ENCODE measurements at regions not wholly inside any gene's neighbourhood (a gene's known extent, or its start where the extent isn't known, plus 50 kb on each side); places are given as distances from the start of the nearest gene placed in this dataset.
A peak's percentile ranks its signal among the peaks of the same experiment; 100 is the strongest.

DNA sequence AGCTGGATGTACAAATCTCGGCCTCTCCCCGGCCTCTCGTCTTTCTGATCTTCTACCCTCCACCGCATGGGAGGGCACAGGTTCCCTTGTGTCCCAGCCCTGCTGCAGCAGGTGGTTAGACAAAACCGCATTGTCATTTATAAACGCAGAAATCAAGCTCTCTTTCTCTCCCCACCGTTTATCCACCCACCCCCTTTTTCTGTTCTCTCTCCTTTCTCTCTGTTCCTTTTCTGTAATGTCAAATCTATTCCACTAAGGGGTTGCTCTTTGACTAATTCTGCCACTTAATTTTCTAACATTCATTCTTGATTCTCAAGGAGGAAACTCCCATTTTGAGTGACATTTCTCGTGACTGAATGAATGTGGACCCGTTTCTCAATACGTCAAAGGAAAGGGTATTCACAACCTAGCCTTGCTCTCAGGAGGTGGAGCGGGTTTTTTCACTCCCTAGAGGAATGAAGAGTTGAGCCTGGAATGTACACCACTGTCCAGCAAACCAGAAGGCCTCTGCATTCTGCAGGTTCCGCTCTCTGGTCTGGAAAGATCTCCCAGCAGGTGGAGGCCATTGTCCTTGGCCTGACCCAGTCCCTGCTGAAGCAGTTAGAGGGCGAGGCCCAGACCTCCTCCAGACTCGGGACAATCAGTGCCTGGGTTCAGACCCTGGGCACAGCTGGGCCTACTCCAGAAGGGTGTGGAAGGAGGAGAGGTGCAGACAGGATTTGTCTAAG lies 70.9 kb upstream of the ENPP6 start:
- H3K4me3 ChIP-seq (ENCODE audit: low read depth, low read length, poor library complexity, severe bottlenecking) = peak overlapping the region; percentile 58
- CTCF ChIA-PET (ENCODE audit: unreplicated experiment) = interaction anchor here (1.2 to 2.0 kb wide), 4 partner anchors 22 to 186 kb away, joined by 3 to 7 read pairs (median 5); no protein-coding TSS in a partner anchor
- H2AFZ ChIP-seq (ENCODE audit: low read length) = peak overlapping the region; percentile 83; the same call in 1 of the 2 replicates
- H3K27ac ChIP-seq (ENCODE audit: low read depth, low read length, poor library complexity, severe bottlenecking) = peak overlapping the region; percentile 96
- no peaks in the 10 kb centered on the region for H3K9me2 ChIP-seq (ENCODE audit: insufficient read depth, low read length)
- H3K9me3 ChIP-seq (ENCODE audit: low read length) = no peaks in the 10 kb centered on the region
- no peaks in the 10 kb centered on the region for H3K36me3 ChIP-seq (ENCODE audit: insufficient read depth, low read length)
- POLR2A ChIA-PET = interaction anchor here (0.6 to 3.3 kb wide), 26 partner anchors 9 to 245 kb away, joined by 3 to 20 read pairs (median 7); partner anchors contain the start of gene IRF2
- peak; percentile 92 for DNase-seq (ENCODE audit: low spot score)
- no peaks in the 10 kb centered on the region for H4K20me1 ChIP-seq (ENCODE audit: insufficient read depth, low read length)
- no TSS peak for BruUV-seq (replicated peaks)
- 0 out of 2 replicates have a peak, but pooled peaks cover 6% of the 10 kb centered on the region for H3K79me2 ChIP-seq (ENCODE audit: insufficient read depth, low read depth, low read length)
- TF ChIP-seq EZH2phosphoT487 (IDR thresholded peaks at IDR 0.05; ENCODE audit: borderline replicate concordance, low read depth, low read length) (no peak), CTCF (conservative IDR thresholded peaks at IDR 0.05; ENCODE audit: low read length) (no peak; the same call in 1 of the 2 replicates)
- peak overlapping the region; percentile 72 for H3K4me2 ChIP-seq (ENCODE audit: low read length)
- peaks cover 99% of the 10 kb centered on the region for H3K4me1 ChIP-seq (ENCODE audit: insufficient read depth, low read length, poor library complexity, severe bottlenecking)
- intact Hi-C loops (cut with micrococcal nuclease; ENCODE audit: unreplicated experiment) = loop anchor here (1.0 to 10.0 kb wide), 7 partner anchors 22 to 916 kb away; partner anchors contain the start of genes CFAP97, IRF2 and SNX25

GRCh38 chr4:184287697-184288255 lies 70.1 kb upstream of the ENPP6 start:
- ChIA-PET CTCF (ENCODE audit: unreplicated experiment) (interaction anchor here (1.2 to 2.0 kb wide), 4 partner anchors 21 to 187 kb away, joined by 3 to 7 read pairs (median 5); no protein-coding TSS in a partner anchor), POLR2A (interaction anchor here (0.6 to 3.3 kb wide), 39 partner anchors 9 to 345 kb away, joined by 3 to 20 read pairs (median 5); partner anchors contain the start of gene IRF2)
- Histone ChIP-seq H4K20me1 (ENCODE audit: insufficient read depth, low read length) (no peaks in the 10 kb centered on the region), H3K79me2 (ENCODE audit: insufficient read depth, low read depth, low read length) (0 out of 2 replicates have a peak, but pooled peaks cover 6% of the 10 kb centered on the region), H3K4me3 (ENCODE audit: low read depth, low read length, poor library complexity, severe bottlenecking) (peak overlapping the region; percentile 58), H3K9me2 (ENCODE audit: insufficient read depth, low read length) (no peaks in the 10 kb centered on the region), H3K36me3 (ENCODE audit: insufficient read depth, low read length) (no peaks in the 10 kb centered on the region), H3K27ac (ENCODE audit: low read depth, low read length, poor library complexity, severe bottlenecking) (peak overlapping the region; percentile 96), H3K9me3 (ENCODE audit: low read length) (no peaks in the 10 kb centered on the region), H2AFZ (ENCODE audit: low read length) (peak overlapping the region; percentile 83; the same call in 1 of the 2 replicates), H3K4me1 (ENCODE audit: insufficient read depth, low read length, poor library complexity, severe bottlenecking) (peaks cover 99% of the 10 kb centered on the region), H3K4me2 (ENCODE audit: low read length) (peak overlapping the region; percentile 72)
- BruUV-seq (replicated peaks) = TSS peak; percentile 90
- intact Hi-C loops (cut with micrococcal nuclease; ENCODE audit: unreplicated experiment) = loop anchor here (1.0 to 10.0 kb wide), 7 partner anchors 23 to 917 kb away; partner anchors contain the start of genes CFAP97, IRF2 and SNX25
- DNase-seq (ENCODE audit: low spot score) = peak; percentile 55
- TF ChIP-seq EZH2phosphoT487 (IDR thresholded peaks at IDR 0.05; ENCODE audit: borderline replicate concordance, low read depth, low read length) = no peak
- peak; percentile 39; the same call in 1 of the 2 replicates for TF ChIP-seq CTCF (conservative IDR thresholded peaks at IDR 0.05; ENCODE audit: low read length)
